Panc1 (cell line): ENCODE measurements at regions not wholly inside any gene's neighbourhood (a gene's known extent, or its start where the extent isn't known, plus 50 kb on each side); places are given as distances from the start of the nearest gene placed in this dataset.

ENCODE experiments used
- ATAC-seq: fragments of 200-7000 bp; cut with Tn5 transposase; 2 replicates; pipeline ENCODE4 v1.9.1; 2020; ENCODE audit warnings: mild to moderate bottlenecking, moderate library complexity
- BruUV-seq: library from RNA; stranded (reverse); fragments of 400-500 nt; replicated peaks from 2 replicates; lab custom pipeline; 2021; lab: Mats Ljungman, UMichigan
- CTCF ChIA-PET: fragments of 300-600 bp; sonication (Branson Sonifier 250); formaldehyde crosslinking; loops from one replicate; lab custom pipeline; 2022; ENCODE audit warnings: antibody characterized with exemption; lab: Charles Lee
- POLR2A ChIA-PET: fragments of 300-600 bp; sonication (Branson Sonifier 250); formaldehyde crosslinking; loops from one replicate; lab custom pipeline; 2022; ENCODE audit warnings: antibody characterized with exemption; lab: Charles Lee
- DNase-seq: peaks from one replicate; pipeline ENCODE4 v3.0.0-alpha.2; 2010; ENCODE audit warnings: low read depth, low spot score
- H3K27ac ChIP-seq: 2 replicates; pipeline ENCODE4 v1.5.1; 2011; ENCODE audit warnings: mild to moderate bottlenecking, low read length, inconsistent platforms
- H3K27me3 ChIP-seq: fragments of 200-500 bp; sonication (Bioruptor generic); 2 replicates; pipeline ENCODE4 v1.6.0; 2014; ENCODE audit warnings: low read length, inconsistent platforms; ENCODE audit not compliant: control insufficient read depth, insufficient read depth
- H3K36me3 ChIP-seq: fragments of 200-500 bp; sonication (Bioruptor generic); 2 replicates; pipeline ENCODE4 v1.5.1; 2014; ENCODE audit warnings: inconsistent platforms, mild to moderate bottlenecking, low read length, moderate library complexity; ENCODE audit not compliant: control insufficient read depth, insufficient read depth
- H3K4me1 ChIP-seq: 2 replicates; pipeline ENCODE4 v1.5.1; 2011; ENCODE audit warnings: inconsistent platforms, mild to moderate bottlenecking, low read length, moderate library complexity; ENCODE audit not compliant: control insufficient read depth, insufficient read depth
- H3K4me3 ChIP-seq, 2 experiments: 2 replicates each; pipeline ENCODE4 v1.5.1; 2011 to 2012; ENCODE audit warnings: low read depth in 2 of 2, low read length in 2 of 2, mild to moderate bottlenecking in 2 of 2, inconsistent platforms in 1 of 2, moderate library complexity in 1 of 2
- H3K9me3 ChIP-seq: fragments of 200-500 bp; sonication (Bioruptor generic); 2 replicates; pipeline ENCODE4 v1.5.1; 2014; ENCODE audit warnings: low read depth, mild to moderate bottlenecking, inconsistent platforms, low read length, moderate library complexity; ENCODE audit not compliant: control insufficient read depth, insufficient read depth
- CTCF ChIP-seq: fragments of 450-650 bp; IDR thresholded peaks from 2 replicates; pipeline ENCODE4 v1.5.1; 2017; ENCODE audit warnings: mild to moderate bottlenecking
- POLR2AphosphoS5 ChIP-seq: IDR thresholded peaks from 2 replicates; pipeline ENCODE4 v1.6.1; 2012; ENCODE audit warnings: mild to moderate bottlenecking, low read depth, low read length, moderate library complexity
- SIN3A ChIP-seq: IDR thresholded peaks from 2 replicates; pipeline ENCODE4 v1.6.1; 2012; ENCODE audit warnings: low read depth, mild to moderate bottlenecking, low read length, moderate library complexity, borderline replicate concordance; ENCODE audit not compliant: insufficient read depth
- TCF7L2 ChIP-seq: IDR thresholded peaks from 2 replicates; pipeline ENCODE4 v1.6.1; 2011; ENCODE audit warnings: mild to moderate bottlenecking, low read depth, low read length, inconsistent platforms
- in situ Hi-C: cut with HindIII; loops from 2 replicates; pipeline ENCODE4 v1.10.0; 2016; ENCODE audit warnings: low sequenced_read_pairs, low pct_unique_long_range_greater_than_20kb
- intact Hi-C: fragments of 100-400 bp; cut with micrococcal nuclease; formaldehyde crosslinking; loops from one replicate; pipeline ENCODE4 v1.10.0; 2022; ENCODE audit not compliant: unreplicated experiment
- TF ChIP-seq, protein P1 (sequence below), 2 experiments: IDR thresholded peaks; 2 replicates each; pipeline ENCODE4 v1.6.1; 2011 to 2012; ENCODE audit warnings: low read depth in 2 of 2, control low read depth in 1 of 2, low read length in 1 of 2, mild to moderate bottlenecking in 1 of 2, moderate library complexity in 1 of 2; ENCODE audit not compliant: insufficient read depth in 1 of 2

- ATAC-seq (no peak), DNase-seq (no peak)
- in situ Hi-C loops, result no loop called here
- intact Hi-C loops, result no loop called here
- Histone ChIP-seq H3K9me3 (no peaks in the 10 kb centered on the region), H3K4me1 (no peaks in the 10 kb centered on the region), H3K27me3 (no peaks in the 10 kb centered on the region), H3K27ac (no peak overlapping the region), H3K36me3 (no peaks in the 10 kb centered on the region), H3K4me3 (no peak overlapping the region)
- ChIA-PET CTCF (no interaction called here), POLR2A (no interaction called here)
- TF ChIP-seq POLR2AphosphoS5 (no peak), CTCF (no peak), SIN3A (no peak), TCF7L2 (no peak)
- TF ChIP-seq, protein P1, sequence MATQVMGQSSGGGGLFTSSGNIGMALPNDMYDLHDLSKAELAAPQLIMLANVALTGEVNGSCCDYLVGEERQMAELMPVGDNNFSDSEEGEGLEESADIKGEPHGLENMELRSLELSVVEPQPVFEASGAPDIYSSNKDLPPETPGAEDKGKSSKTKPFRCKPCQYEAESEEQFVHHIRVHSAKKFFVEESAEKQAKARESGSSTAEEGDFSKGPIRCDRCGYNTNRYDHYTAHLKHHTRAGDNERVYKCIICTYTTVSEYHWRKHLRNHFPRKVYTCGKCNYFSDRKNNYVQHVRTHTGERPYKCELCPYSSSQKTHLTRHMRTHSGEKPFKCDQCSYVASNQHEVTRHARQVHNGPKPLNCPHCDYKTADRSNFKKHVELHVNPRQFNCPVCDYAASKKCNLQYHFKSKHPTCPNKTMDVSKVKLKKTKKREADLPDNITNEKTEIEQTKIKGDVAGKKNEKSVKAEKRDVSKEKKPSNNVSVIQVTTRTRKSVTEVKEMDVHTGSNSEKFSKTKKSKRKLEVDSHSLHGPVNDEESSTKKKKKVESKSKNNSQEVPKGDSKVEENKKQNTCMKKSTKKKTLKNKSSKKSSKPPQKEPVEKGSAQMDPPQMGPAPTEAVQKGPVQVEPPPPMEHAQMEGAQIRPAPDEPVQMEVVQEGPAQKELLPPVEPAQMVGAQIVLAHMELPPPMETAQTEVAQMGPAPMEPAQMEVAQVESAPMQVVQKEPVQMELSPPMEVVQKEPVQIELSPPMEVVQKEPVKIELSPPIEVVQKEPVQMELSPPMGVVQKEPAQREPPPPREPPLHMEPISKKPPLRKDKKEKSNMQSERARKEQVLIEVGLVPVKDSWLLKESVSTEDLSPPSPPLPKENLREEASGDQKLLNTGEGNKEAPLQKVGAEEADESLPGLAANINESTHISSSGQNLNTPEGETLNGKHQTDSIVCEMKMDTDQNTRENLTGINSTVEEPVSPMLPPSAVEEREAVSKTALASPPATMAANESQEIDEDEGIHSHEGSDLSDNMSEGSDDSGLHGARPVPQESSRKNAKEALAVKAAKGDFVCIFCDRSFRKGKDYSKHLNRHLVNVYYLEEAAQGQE (IDR thresholded peaks at IDR 0.05; ENCODE audit: insufficient read depth in 1 of 2, low read depth in 2 of 2, low read length in 1 of 2), result no peak
- no TSS peak for BruUV-seq
These were observed 110.0 kb upstream of the PPARGC1A start for GRCh38 chr4:23999714-24000469.

- in situ Hi-C loops, result no loop called here
These were observed 103.5 kb upstream of the PPARGC1A start for GRCh38 chr4:23993373-23993772.

More at GRCh38 chr4:23993373-23993772, 103.5 kb upstream of the PPARGC1A start:
- DNase-seq (no peak), ATAC-seq (no peak)
- POLR2A ChIA-PET, result no interaction called here
- intact Hi-C loops, result no loop called here
- no TSS peak for BruUV-seq
- Histone ChIP-seq H3K27ac (no peak overlapping the region), H3K27me3 (no peaks in the 10 kb centered on the region; the same call in 1 of the 2 replicates), H3K9me3 (no peaks in the 10 kb centered on the region), H3K4me1 (no peaks in the 10 kb centered on the region), H3K4me3 (no peak overlapping the region), H3K36me3 (no peaks in the 10 kb centered on the region)
- no peak for TF ChIP-seq TCF7L2
- no peak for TF ChIP-seq SIN3A
- no peak for TF ChIP-seq POLR2AphosphoS5
- TF ChIP-seq, protein P1 (IDR thresholded peaks at IDR 0.05; ENCODE audit: insufficient read depth in 1 of 2, low read depth in 2 of 2, low read length in 1 of 2), result no peak
- no peak for TF ChIP-seq CTCF
- CTCF ChIA-PET, result no interaction called here
